GM12872 (cell line): ENCODE measurements at regions not wholly inside any gene's neighbourhood (a gene's known extent, or its start where the extent isn't known, plus 50 kb on each side); places are given as distances from the start of the nearest gene placed in this dataset.

Experiments
- CTCF ChIP-seq: IDR thresholded peaks from 3 replicates; pipeline ENCODE4 v1.5.1; 2011; ENCODE audit warnings: low read depth, mild to moderate bottlenecking, low read length, moderate library complexity; ENCODE audit not compliant: insufficient read depth

GRCh38 chr13:48879432-48879831 lies 96.3 kb upstream of the FNDC3A start:
- TF ChIP-seq CTCF, result no peak

- TF ChIP-seq CTCF, result no peak
Measured at GRCh38 chr13:48879854-48880253, 95.9 kb upstream of the FNDC3A start.

GRCh38 chr13:48885027-48885395 lies 90.7 kb upstream of the FNDC3A start:
- TF ChIP-seq CTCF, result no peak

GRCh38 chr13:48888613-48889012 lies 87.1 kb upstream of the FNDC3A start:
- no peak for TF ChIP-seq CTCF

- no peak for TF ChIP-seq CTCF
Measured at GRCh38 chr13:48890391-48890790, 85.3 kb upstream of the FNDC3A start.

- TF ChIP-seq CTCF, result no peak
Measured at GRCh38 chr13:48891586-48891985, 84.1 kb upstream of the FNDC3A start.

GRCh38 chr13:48892053-48892687 lies 83.5 kb upstream of the FNDC3A start:
- TF ChIP-seq CTCF, result no peak
